Muscle of arm (tissue), 1 donor: ENCODE measurements at regions not wholly inside any gene's neighbourhood (a gene's known extent, or its start where the extent isn't known, plus 50 kb on each side); places are given as distances from the start of the nearest gene placed in this dataset.
"Not testable (repeated sequence)": the region's sequence is repeated elsewhere in the genome, so short reads cannot be mapped to it uniquely, and the experiment has no call there.

Source experiments
- DNase-seq: peaks from one replicate; pipeline ENCODE4 v3.0.0-alpha.2; 2013

DNA sequence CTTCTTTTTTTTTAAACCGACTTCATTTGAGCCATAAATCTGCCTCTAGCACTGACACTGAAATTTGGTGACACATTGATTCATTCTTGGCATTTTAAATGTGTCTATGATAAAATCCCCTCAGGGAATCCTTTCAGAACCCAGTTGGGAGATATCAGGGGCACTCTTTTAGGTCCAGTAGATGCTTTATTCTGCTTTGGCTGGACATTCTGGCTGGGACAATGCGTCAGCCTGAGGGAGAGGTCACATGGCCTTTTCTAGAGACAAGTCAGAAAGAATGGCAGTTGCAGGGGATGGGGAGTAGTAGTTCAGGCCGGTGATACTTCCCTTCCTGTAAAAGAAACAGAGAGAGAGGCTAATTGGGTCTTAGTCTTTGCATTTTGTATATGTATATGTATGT, 63.1 kb downstream of the TRIM43 start:
- DNase-seq, result not testable (repeated sequence)

DNA sequence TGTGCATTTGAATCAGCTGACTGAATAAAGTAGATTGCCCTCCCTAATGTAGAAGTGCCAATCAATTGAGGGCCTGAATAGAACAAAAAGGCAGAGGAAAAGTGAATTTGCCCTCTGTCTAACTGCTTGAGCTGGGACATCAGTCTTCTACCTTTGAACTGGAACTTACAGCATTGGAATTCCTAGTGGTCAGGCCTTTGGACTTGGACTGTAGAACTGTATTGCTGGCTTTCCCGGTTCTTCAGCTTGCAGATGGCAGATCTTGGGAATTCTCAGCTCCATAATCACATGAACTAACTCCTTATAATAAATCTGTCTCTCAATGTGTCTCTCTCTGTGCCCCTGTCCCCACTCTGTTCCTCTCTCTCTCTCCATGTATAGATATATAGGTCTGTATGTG, 64.8 kb downstream of the TRIM43 start:
- not testable (repeated sequence) for DNase-seq

DNA sequence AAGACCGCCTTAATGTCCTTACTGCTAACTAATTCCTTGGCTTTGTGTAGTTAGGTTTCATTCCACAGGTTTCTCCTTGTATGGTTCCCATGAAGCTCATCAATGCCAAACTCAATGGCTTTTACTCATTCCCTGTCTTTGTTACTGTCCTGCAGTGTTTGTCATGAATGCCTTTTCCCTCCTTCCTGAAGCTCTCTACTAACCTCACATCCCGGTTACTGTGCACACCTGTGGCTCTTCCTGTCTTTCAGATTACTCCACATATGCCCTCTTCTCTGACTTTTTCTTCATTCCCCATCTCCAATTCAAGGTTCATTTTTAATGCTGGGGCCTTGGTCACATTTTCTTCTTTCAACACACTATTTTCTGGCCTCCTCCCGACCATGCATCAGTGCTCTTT, 66.1 kb downstream of the TRIM43 start:
- DNase-seq, result not testable (repeated sequence)

DNA sequence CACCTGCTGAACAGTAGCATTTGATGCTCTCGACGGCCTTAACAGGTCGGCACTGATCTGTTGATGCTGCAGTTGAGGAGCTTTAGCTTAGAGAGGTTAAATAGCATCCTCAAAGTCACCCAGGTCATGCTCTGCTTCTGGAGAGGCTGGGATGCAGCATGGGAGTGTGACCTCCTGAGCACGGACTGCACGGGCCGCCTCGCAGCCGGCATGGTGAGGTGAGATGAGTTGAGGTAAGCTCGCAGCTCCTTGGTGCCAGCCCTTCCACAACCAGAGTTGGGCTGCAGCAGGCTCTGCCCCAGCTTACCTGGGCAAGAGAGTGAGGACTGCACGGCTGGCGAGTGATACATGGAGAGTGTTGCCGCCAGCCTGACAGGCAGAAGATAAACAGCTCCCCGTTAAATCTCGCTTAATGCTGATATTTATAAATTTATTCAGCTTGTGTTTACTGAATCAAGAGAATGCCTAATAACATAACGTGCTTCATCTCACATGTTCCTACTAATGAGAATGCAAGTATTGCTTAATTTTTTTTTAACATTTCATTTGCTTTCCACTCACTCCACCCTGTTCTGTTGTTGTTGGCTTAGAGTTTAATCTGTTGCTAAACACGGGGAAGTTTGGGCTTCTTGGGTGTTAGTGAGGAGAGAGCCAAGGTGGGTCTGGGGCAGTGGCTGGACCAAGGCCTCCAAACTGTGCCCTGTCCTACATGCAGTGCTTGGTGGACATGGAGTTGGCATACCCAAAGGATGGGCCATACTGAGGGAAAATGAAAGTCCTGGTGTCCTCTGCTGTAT, 69.2 kb downstream of the TRIM43 start:
- DNase-seq, result not testable (repeated sequence)

DNA sequence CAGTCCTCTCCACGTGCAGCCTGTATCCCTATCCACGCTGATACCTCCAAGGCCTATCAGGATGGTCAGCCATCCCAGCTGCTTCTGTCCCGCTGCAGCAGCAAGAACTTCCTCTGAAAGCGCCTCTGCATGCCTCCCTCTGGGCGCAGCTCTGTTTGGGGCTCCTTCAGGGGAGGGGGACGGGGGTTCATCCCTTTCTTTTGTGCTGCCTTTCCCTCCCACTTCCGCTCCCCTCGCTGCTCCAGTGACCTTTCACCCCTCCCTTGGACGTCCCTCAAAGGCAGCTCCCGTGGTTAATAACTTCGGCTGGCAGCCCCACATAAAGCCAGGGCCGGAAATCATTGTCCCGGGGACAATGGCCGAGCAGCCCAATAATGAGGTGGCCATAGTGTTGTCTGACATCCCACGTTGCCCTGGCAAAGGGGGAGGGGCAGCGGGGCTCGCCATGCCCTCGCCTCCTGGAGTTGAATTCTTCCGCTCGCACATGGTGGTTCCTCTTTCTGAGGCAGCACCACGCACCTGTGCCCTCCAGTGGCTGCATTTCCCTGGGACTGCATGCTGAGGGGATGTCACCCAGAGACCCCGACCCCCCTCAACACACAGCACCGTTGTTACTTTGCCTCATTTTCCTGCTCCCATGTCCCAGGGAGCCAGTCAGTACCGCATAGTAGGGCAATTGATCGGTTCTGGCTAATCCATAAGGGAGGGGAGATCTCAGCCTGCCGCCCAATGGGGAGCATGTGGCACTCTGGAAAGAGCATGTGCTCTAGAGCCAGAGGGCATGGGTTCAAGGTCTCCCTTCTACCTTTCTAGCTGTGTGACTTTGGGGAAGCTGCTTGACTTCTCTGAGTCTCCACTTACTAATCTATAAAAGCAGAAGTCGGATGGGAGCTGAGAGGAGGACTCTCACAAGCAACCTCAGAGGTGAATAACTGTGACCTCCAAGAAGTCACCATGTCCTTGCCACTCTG, 72.0 kb downstream of the TRIM43 start:
- DNase-seq, result not testable (repeated sequence)

DNA sequence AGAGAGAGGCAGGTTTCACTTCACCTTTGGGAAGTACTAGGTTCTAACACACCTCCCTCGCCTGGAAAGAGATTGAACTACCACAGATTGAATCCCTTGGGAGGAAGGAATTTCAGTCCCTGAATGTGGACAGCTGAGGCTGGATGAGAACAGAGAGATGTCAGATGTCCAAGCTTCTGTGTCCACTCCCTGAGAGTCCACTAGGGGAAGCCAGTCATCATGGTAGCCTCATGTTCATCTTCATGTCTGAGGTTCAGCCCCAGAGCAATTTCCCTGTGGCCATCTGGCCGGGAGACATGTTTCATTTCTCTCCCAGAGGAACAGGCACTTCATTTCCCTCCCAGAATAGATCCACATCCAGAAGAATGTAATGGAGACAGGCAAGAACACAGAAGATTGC, 74.8 kb downstream of the TRIM43 start:
- not testable (repeated sequence) for DNase-seq

DNA sequence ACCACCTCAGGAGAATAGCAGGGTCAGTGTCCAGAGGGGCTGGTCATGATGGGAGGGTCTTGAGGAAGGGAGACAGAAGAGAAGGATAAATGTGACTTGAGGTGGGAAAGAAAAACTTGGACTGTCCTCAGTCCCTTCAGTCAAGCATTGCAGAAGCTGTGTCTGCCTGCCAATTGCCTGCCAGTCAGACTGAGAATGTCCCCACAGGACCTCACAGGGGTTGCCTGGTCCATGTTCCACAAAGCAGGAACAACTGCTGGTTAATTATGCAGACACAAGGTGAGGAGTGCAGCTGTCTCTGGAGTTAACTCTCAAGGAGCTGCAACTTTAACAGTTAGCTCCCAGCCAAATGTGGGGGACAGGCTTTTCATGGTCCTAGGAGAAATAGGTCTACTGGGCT, 75.7 kb downstream of the TRIM43 start:
- no peak for DNase-seq

DNA sequence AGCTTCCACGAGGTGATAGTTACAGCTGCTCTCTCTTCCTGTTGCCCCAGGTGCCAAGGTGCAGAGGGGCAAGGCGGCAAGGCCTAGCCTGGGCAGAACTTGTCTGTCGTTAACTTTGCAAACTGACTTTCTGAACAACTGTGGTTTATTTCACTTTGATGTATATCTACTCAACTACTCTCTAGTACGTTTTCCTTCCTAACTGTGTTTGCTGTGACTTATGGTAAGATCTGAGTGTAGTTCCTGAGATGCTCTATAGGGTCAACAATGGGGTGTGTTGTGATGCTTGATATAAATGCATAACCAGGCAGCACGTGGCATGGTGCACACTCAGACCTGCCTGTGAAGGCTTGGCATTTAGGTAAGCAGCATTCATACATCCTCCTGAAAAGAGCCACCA, 77.1 kb downstream of the TRIM43 start:
- not testable (repeated sequence) for DNase-seq

DNA sequence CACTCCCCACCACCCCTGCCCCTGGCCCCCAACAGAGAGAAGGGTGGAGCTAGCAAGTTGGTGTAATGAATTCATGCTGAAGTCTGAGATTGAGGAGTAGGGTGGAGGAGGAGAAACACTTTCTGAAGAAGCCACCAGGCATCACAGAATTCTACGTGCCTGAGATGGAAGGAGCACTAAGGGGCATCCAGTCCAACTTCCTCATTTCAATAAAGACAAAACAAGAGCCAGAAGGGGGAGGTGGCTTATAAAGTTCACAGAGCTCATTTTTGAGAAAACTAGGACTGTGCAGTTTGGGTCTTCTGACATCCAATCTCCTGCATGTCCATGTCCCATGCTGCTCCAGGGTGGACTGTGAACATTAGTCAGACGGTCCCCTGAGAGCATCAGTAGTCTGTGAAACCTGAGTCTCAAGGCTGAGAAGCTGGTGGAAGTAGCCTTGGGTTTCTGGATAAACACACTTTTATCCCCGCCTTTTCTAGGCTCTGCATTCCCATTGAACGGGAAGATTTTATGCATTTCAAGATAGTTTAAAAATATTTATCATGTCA, 77.7 kb downstream of the TRIM43 start:
- no peak for DNase-seq

DNA sequence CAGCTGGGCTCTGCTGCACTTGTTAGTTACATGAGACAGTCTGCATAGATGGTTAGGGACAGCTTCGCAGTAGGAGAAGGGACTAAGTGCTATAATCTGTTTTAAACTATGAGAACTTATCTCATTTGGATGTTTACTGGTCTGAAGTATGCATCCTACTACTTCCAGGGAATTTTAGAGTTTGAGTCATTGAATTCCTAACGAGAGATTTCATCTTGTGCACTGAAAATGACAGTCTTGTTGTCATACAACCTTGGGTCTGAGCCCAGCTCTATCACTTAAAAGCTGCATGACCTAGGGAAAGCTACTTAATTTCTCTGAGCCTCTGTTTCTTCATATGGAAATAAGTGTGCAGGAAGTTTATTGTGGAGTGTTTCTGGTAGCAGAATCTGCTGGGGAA, 78.4 kb downstream of the TRIM43 start:
- no peak for DNase-seq

DNA sequence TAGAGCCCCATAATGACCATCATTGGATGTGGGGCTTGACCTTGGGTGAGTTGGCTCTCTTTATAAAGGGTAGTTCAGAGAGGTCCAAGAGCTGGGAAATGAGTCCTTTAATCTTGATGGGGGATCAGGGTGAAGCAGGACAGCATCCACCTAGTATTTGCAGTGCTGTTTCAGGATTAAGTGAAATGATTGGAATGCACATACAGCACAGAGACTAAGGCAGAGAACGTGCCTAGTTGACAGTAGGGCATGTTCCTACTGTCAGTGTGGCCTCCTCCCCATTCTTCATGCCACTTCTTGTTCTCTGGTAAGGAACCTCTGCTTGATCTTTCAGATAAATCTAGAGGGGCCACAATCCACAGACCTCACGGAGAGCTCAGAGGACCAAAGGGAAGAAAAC, 78.9 kb downstream of the TRIM43 start:
- DNase-seq, result no peak

DNA sequence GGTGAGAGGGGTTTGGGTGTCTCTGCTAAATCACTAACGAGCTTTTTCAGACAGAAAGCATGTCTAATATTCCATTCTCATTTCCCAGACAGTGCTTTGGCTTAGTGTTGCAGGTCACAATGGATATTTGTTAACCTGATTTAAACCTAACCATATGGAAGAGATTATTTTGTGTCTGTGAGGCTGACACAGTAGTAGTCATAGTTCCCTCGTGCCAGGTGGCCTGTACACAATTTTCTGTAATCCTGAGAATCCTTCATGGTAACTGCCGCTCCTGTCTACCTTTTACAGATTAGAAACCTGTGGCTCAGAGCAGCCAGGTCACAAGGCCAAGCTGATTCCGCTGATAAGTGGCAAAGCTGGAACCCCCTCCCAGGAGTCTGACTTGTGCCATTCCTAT, 79.4 kb downstream of the TRIM43 start:
- DNase-seq, result not testable (repeated sequence)

DNA sequence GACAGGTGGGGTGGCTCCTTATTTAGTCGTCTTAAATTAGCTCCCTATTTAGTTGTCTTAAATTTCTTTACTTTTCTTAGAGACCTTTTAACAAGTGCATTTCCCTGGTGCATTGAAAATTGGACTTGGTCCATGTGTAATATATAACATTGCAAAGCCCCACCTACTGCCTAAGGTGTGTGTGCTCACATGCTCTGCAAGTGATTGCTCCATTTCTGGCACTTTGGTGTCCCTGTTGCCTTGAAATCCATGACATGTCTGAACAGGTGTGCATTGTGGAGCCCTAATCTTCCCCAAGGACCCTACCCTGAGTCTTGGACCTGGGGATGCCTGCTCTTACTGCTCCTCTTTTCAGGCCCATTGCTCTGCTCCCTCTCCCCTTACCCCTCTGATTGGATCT, 80.2 kb downstream of the TRIM43 start:
- not testable (repeated sequence) for DNase-seq

DNA sequence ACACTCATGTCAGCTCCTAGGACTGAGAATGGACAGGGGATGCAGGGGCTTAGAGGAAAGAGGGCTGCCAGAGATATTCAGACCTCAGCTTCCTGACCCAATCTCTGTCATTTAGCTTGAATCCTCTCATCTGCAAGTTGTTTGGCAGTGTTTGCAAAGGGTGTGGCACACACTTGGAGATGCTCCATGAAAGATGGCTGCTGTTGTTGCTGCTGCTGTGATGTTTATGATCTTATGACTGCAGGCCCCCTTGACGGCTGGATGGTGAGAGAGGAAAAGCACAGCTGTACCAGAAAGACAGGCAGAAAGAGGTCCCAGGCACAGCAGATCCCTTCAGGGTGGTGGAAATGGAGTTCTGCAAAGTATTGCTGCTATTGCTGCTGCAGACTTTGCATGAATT, 80.7 kb downstream of the TRIM43 start:
- DNase-seq, result not testable (repeated sequence)

DNA sequence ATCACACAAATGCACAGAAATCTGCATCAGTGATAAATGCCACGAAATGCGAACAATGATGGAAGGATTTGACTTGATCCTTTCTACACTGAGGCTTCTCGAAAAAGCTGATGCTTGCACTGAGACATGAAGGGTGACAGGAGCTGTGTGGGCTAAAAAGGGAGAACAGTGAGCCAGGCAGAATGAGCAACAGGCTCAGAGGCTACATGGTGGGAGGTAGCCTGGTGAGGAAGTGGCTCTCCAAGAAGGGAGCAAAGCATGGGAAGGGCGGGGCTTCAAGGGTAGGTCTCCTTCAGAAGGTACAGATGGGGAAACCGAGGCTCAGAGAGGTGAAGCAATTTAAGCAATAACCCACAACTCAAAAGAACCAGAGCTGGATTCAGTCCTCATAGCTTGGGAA, 82.4 kb downstream of the TRIM43 start:
- DNase-seq, result no peak

DNA sequence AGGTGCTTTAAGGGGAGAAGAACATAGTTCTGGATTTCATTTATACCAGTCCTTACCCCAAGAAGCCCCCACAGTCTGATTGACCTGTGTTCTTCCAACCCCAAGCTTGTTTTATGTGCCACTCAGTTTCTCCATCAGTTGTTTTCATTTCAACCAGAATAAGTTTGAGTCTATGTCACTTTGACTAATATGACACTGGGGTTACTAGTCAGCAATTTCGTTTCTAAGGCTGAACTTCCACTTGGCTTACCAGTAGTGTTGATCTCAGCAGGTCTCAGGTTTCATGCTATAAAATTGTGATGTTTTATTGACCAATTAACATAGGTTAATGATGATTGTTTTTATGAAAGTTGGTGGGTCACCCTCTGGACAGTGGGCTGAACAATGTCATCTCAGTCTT, 84.8 kb downstream of the TRIM43 start:
- DNase-seq, result not testable (repeated sequence)

DNA sequence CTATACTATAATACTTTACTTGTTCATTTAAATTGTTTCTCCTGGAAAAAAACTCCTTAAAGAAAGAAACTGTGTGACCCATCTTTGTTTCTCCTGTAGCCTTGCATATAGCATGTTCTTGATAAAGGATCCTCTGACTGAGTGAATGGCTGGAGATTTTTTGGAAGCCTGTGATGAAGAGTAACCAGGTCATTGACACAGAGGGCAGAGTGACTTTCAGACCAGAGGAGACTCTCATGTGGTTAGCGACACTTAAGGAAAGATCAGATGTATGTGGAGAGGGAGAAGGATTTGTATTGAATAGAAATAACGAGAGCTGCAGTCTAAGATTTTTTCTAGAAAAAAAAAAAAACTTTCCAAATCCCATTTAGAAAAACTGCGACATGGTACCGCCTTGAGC, 85.5 kb downstream of the TRIM43 start:
- no peak for DNase-seq

DNA sequence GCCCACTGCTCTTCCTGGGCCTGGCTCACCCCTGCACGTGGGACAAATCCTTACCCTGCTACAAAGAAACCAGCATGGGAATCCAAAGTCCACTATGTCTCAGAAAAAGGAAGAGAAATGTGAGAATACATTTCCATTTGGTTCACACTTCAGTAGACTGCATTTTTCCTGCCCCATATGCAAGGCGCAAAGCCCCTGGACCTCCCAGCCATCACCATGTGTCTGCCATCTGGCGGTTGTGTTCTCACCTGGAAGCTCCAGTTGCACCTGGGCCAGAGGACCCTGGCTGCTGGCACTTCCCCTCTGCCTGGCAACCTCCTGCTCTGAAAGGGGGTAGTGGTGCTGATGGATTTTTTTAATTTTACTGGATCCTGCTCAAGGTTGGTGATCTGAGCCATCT, 86.0 kb downstream of the TRIM43 start:
- DNase-seq, result not testable (repeated sequence)

DNA sequence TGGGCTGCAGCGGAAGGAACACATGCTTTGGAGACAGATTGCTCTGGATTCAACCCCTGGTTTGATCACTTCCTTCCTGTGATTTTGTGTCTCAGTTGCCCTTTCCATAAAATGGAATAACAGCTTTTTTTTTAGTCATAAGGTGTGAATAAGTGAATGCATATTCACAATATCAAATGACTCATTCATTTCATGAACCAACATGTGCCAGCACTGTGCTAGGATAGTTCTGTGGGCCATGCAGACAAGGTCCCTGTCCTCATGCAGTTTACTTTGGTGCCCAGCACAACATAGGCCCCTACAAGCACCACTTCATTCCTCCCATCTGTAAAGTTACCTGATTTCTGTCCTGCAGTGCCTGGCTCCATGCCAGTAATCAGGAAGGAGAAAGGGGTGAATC, 89.4 kb downstream of the TRIM43 start:
- DNase-seq, result not testable (repeated sequence)

DNA sequence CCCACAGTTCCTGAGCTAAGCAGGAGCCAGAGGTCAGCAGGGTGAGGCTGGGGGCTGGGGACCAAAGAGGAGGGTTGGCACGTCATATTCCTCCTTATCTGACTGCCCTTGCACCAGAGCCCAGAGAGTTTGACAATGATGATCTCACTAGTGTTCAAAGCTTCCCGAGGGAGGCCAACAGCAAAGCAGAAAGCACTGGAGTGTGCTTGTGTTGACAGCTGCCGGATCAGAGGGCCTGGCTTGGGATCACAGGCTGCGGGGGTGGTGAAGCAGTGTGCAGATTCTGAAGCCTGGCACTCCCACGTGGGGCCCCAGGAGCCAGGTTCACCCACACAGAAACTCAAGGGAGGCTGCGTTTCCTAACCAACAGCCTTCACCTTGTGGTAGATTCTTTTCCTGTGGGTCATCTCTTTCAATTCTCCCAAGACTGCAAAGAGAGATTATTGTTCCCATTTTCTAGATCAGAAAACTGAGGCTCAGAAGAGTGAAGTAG, 89.8 kb downstream of the TRIM43 start:
- not testable (repeated sequence) for DNase-seq

DNA sequence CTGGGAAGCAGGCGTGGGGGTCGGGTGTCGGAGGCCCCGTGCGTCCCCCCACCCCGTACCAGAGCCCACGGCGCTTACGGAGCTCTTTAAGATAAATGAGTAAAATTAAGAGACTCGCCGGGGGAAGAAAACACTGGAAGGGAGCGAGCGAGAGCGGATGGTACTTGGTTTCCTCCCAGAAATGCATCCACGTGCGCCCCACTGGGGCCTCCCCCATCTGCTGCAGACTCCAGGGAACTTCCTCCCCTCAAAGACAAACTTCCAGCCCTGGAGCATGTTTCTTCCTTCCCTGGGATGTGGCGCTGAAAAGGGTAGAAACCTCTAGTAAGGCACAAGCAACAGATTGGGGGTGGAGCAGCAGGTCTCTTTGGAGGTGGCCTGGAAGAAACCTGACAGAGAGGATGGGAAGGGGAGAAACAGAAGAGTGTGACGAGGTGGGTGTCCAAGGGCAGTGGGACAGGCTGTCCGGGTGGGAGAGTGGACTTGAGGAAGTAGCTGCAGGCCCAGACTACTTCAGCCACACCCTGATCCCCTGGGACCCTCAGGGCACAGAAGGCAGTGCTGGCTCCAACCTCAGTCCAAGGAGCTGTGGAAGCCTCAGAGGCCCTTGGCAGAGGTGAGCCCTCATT, 91.2 kb downstream of the TRIM43 start:
- not testable (repeated sequence) for DNase-seq

DNA sequence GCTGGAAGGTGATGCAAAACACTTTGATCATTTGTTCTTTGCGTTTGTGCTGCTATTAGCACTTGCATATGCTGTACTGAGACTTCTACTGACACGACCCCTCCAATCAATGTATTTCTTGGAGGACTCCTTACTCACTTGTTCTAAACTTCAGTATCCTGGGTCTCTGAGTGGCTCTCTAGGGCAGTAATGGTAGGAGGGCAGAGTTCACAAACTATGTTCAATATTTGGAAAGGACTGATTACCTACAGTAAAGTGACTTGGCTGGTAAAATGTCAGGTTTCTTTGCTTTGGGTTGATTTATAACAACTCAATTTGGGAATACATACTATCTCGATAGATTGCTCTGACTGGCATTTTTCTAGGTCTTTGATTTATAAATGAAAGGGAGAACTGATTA, 93.7 kb downstream of the TRIM43 start:
- no peak for DNase-seq
